Natural killer cell (primary cell): ENCODE measurements at regions not wholly inside any gene's neighbourhood (a gene's known extent, or its start where the extent isn't known, plus 50 kb on each side); places are given as distances from the start of the nearest gene placed in this dataset.
A peak's percentile ranks its signal among the peaks of the same experiment; 100 is the strongest.

Source experiments
- ATAC-seq, 3 donors: fragments of 150-1000 bp in 2 of 3; fragments of 200-7000 bp in 1 of 3; cut with Tn5 transposase; 1 replicate in 1 of 3; 2 replicates in 2 of 3; pipeline ENCODE4 v1.10.0; 2021; ENCODE audit warnings: mild to moderate bottlenecking in 2 of 3, moderate library complexity in 2 of 3
- DNase-seq, 2 donors: peaks; one replicate each; pipeline versions ENCODE4 v3.0.0 to v3.0.0-alpha.2; 2013 to 2021; ENCODE audit warnings: mixed read lengths in 1 of 2
- H3K27ac ChIP-seq: one replicate; pipeline ENCODE4 v1.5.1; 2013; ENCODE audit warnings: mild to moderate bottlenecking, low read length
- H3K27me3 ChIP-seq: one replicate; pipeline ENCODE4 v1.6.1; 2013; ENCODE audit warnings: low read length; ENCODE audit not compliant: control insufficient read depth, insufficient read depth
- H3K36me3 ChIP-seq: one replicate; pipeline ENCODE4 v1.6.1; 2013; ENCODE audit warnings: low read length; ENCODE audit not compliant: control insufficient read depth, insufficient read depth
- H3K4me1 ChIP-seq: one replicate; pipeline ENCODE4 v1.6.1; 2013; ENCODE audit warnings: low read length; ENCODE audit not compliant: control insufficient read depth, insufficient read depth
- H3K4me3 ChIP-seq: one replicate; pipeline ENCODE4 v1.5.1; 2013; ENCODE audit warnings: low read length
- H3K9me3 ChIP-seq: one replicate; pipeline ENCODE4 v1.6.1; 2013; ENCODE audit warnings: low read length; ENCODE audit not compliant: control insufficient read depth, insufficient read depth
- H3K27ac Mint-ChIP-seq, 2 donors: one replicate each; pipeline ENCODE4 v1.8.0; 2022; ENCODE audit warnings: mild to moderate bottlenecking in 2 of 2, mixed read lengths in 2 of 2, moderate library complexity in 1 of 2
- H3K27me3 Mint-ChIP-seq, 2 donors: one replicate each; pipeline ENCODE4 v1.8.0; 2022; ENCODE audit warnings: low read depth in 2 of 2, mixed read lengths in 2 of 2
- H3K36me3 Mint-ChIP-seq: one replicate; pipeline ENCODE4 v1.8.0; 2022; ENCODE audit warnings: mixed read lengths
- H3K4me1 Mint-ChIP-seq, 2 donors: one replicate each; pipeline ENCODE4 v1.8.0; 2022; ENCODE audit warnings: mixed read lengths in 2 of 2
- H3K4me3 Mint-ChIP-seq: one replicate; pipeline ENCODE4 v1.8.0; 2022; ENCODE audit warnings: mild to moderate bottlenecking, moderate library complexity, mixed read lengths
- H3K9me3 Mint-ChIP-seq, 2 donors: one replicate each; pipeline ENCODE4 v1.8.0; 2022; ENCODE audit warnings: mixed read lengths in 2 of 2
- CTCF ChIP-seq: fragments of 200-600 bp; IDR thresholded peaks from one replicate; pipeline ENCODE4 v1.8.0; 2022; ENCODE audit warnings: antibody characterized with exemption
- WGBS: methylation state at CpG from one replicate; pipeline ENCODE4 v1.1.7; 2013; ENCODE audit warnings: missing lambda C conversion rate; ENCODE audit not compliant: insufficient coverage; 5-methylcytosine and 5-hydroxymethylcytosine counted together
- intact Hi-C: fragments of 100-400 bp; cut with micrococcal nuclease; formaldehyde crosslinking; loops from one replicate; pipeline ENCODE4 v1.14.2; 2022

GRCh38 chr5:145699846-145700245, 135.3 kb downstream of the PRELID2 start:
- 50% methylated on average over 2 of the region's 2 CpGs for WGBS
- Histone ChIP-seq H3K27me3 (no peaks in the 10 kb centered on the region), H3K36me3 (no peaks in the 10 kb centered on the region), H3K4me3 (no peak overlapping the region), H3K27ac (no peak overlapping the region), H3K9me3 (no peaks in the 10 kb centered on the region), H3K4me1 (no peaks in the 10 kb centered on the region)
- H3K4me3 Mint-ChIP-seq: no peak overlapping the region
- H3K27ac Mint-ChIP-seq: no peak overlapping the region
- intact Hi-C loops: no loop called here
- no peaks in the 10 kb centered on the region for H3K27me3 Mint-ChIP-seq
- ATAC-seq: no peak
- no peak for TF ChIP-seq CTCF
- no peaks in the 10 kb centered on the region for H3K36me3 Mint-ChIP-seq
- no peak for DNase-seq
- no peaks in the 10 kb centered on the region for H3K9me3 Mint-ChIP-seq
- no peaks in the 10 kb centered on the region for H3K4me1 Mint-ChIP-seq

- H3K4me3 Mint-ChIP-seq: no peak overlapping the region
- H3K4me3 ChIP-seq: no peak overlapping the region
- WGBS: 65% methylated on average over 4 of the region's 4 CpGs
Observed at GRCh38 chr5:145697251-145697990, 137.7 kb downstream of the PRELID2 start.

GRCh38 chr5:145689235-145689634, 145.9 kb downstream of the PRELID2 start:
- H3K4me1 ChIP-seq: no peaks in the 10 kb centered on the region
- H3K9me3 Mint-ChIP-seq: peaks cover 0 to 2% of the 10 kb centered on the region in 2 donors
- no peak overlapping the region for H3K4me3 ChIP-seq
- 23% methylated on average over 3 of the region's 3 CpGs for WGBS
- H3K4me1 Mint-ChIP-seq: no peaks in the 10 kb centered on the region
- intact Hi-C loops: no loop called here
- H3K9me3 ChIP-seq: no peaks in the 10 kb centered on the region
- H3K27me3 Mint-ChIP-seq: no peaks in the 10 kb centered on the region
- ATAC-seq: no peak
- no peaks in the 10 kb centered on the region for H3K36me3 Mint-ChIP-seq
- H3K27me3 ChIP-seq: no peaks in the 10 kb centered on the region
- H3K27ac Mint-ChIP-seq: no peak overlapping the region
- H3K27ac ChIP-seq: no peak overlapping the region
- no peak overlapping the region for H3K4me3 Mint-ChIP-seq
- H3K36me3 ChIP-seq: no peaks in the 10 kb centered on the region
- TF ChIP-seq CTCF: no peak
- no peak for DNase-seq

More at GRCh38 chr5:145697251-145697990, 137.7 kb downstream of the PRELID2 start:
- H3K4me1 Mint-ChIP-seq: no peaks in the 10 kb centered on the region
- DNase-seq (peak in 1 of 2 donors; percentile 30), ATAC-seq (no peak)
- Histone ChIP-seq H3K36me3 (no peaks in the 10 kb centered on the region), H3K27me3 (no peaks in the 10 kb centered on the region), H3K27ac (no peak overlapping the region), H3K9me3 (no peaks in the 10 kb centered on the region), H3K4me1 (no peaks in the 10 kb centered on the region)
- H3K27me3 Mint-ChIP-seq: no peaks in the 10 kb centered on the region
- H3K9me3 Mint-ChIP-seq: no peaks in the 10 kb centered on the region
- intact Hi-C loops: no loop called here
- no peak for TF ChIP-seq CTCF
- no peak overlapping the region for H3K27ac Mint-ChIP-seq
- no peaks in the 10 kb centered on the region for H3K36me3 Mint-ChIP-seq

- no peak for ATAC-seq
- DNase-seq: no peak
- no peak overlapping the region for H3K27ac Mint-ChIP-seq
- H3K27me3 ChIP-seq: no peaks in the 10 kb centered on the region
- no peaks in the 10 kb centered on the region for H3K36me3 Mint-ChIP-seq
- H3K9me3 Mint-ChIP-seq: peaks cover 0 to 2% of the 10 kb centered on the region in 2 donors
- TF ChIP-seq CTCF: no peak
- no peak overlapping the region for H3K27ac ChIP-seq
- H3K9me3 ChIP-seq: no peaks in the 10 kb centered on the region
- no peaks in the 10 kb centered on the region for H3K4me1 ChIP-seq
- no peaks in the 10 kb centered on the region for H3K36me3 ChIP-seq
- H3K4me3 ChIP-seq: no peak overlapping the region
- intact Hi-C loops: no loop called here
- 86% methylated on average over 4 of the region's 4 CpGs for WGBS
- no peak overlapping the region for H3K4me3 Mint-ChIP-seq
- no peaks in the 10 kb centered on the region for H3K4me1 Mint-ChIP-seq
- no peaks in the 10 kb centered on the region for H3K27me3 Mint-ChIP-seq
Observed at GRCh38 chr5:145687943-145688342, 147.2 kb downstream of the PRELID2 start.
